Lower lobe of right lung (tissue), 2 donors: ENCODE measurements at regions not wholly inside any gene's neighbourhood (a gene's known extent, or its start where the extent isn't known, plus 50 kb on each side); places are given as distances from the start of the nearest gene placed in this dataset.

Source experiments
- ATAC-seq, 2 donors: fragments of 200-7000 bp; cut with Tn5 transposase; one replicate each; pipeline ENCODE4 v1.9.1; 2020 to 2022; ENCODE audit warnings: mild to moderate bottlenecking in 2 of 2, moderate library complexity in 2 of 2
- DNase-seq: peaks from one replicate; pipeline ENCODE4 v3.0.0-alpha.2; 2020
- H3K27ac ChIP-seq: fragments of 200-600 bp; one replicate; pipeline ENCODE4 v1.8.0; 2022
- H3K27me3 ChIP-seq: fragments of 200-600 bp; one replicate; pipeline ENCODE4 v1.8.0; 2022; ENCODE audit warnings: low read depth
- H3K36me3 ChIP-seq: fragments of 200-600 bp; one replicate; pipeline ENCODE4 v1.8.0; 2022; ENCODE audit warnings: mild to moderate bottlenecking
- H3K4me1 ChIP-seq: fragments of 200-600 bp; one replicate; pipeline ENCODE4 v1.8.0; 2022
- H3K4me3 ChIP-seq: fragments of 200-600 bp; one replicate; pipeline ENCODE4 v1.8.0; 2022; ENCODE audit warnings: mild to moderate bottlenecking
- H3K9me3 ChIP-seq: fragments of 200-600 bp; one replicate; pipeline ENCODE4 v1.8.0; 2022
- intact Hi-C: fragments of 100-400 bp; cut with DNase I; formaldehyde crosslinking; loops from one replicate; pipeline ENCODE4 v1.11.0; 2022
- TF ChIP-seq, protein P1 (sequence below): fragments of 200-600 bp; IDR thresholded peaks from one replicate; pipeline ENCODE4 v1.8.0; 2022; ENCODE audit warnings: antibody characterized with exemption, mild to moderate bottlenecking
- donor health status: DM: no; HTN: yes; CAD: no; lungs with severe emphysema.

DNA sequence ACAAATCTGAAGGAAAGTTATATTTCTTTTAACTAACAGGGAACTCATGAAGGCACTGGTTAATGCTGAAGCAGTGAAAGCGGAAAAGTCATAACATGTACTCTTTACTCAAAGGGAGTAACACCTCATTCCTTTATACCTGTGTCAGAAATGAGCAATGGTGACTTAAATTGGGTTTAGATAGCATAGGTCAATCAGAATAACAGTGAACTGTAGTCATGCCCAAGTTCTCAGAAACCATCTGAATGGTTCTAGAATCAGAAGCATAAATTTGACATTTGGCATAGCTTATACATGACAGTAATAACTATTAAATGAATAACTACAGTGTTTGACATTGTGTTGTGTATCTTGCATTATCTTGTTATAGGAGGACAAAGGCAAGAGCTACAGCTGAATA lies 382.0 kb downstream of the NUF2 start:
- DNase-seq, result no peak
- H3K36me3 ChIP-seq, result no peaks in the 10 kb centered on the region
- TF ChIP-seq, protein P1, sequence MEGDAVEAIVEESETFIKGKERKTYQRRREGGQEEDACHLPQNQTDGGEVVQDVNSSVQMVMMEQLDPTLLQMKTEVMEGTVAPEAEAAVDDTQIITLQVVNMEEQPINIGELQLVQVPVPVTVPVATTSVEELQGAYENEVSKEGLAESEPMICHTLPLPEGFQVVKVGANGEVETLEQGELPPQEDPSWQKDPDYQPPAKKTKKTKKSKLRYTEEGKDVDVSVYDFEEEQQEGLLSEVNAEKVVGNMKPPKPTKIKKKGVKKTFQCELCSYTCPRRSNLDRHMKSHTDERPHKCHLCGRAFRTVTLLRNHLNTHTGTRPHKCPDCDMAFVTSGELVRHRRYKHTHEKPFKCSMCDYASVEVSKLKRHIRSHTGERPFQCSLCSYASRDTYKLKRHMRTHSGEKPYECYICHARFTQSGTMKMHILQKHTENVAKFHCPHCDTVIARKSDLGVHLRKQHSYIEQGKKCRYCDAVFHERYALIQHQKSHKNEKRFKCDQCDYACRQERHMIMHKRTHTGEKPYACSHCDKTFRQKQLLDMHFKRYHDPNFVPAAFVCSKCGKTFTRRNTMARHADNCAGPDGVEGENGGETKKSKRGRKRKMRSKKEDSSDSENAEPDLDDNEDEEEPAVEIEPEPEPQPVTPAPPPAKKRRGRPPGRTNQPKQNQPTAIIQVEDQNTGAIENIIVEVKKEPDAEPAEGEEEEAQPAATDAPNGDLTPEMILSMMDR, result no peak
- no peaks in the 10 kb centered on the region for H3K9me3 ChIP-seq
- intact Hi-C loops, result no loop called here
- ATAC-seq, result no peak
- no peak overlapping the region for H3K27ac ChIP-seq
- no peak overlapping the region for H3K4me3 ChIP-seq
- H3K4me1 ChIP-seq, result no peaks in the 10 kb centered on the region
- H3K27me3 ChIP-seq, result no peaks in the 10 kb centered on the region

DNA sequence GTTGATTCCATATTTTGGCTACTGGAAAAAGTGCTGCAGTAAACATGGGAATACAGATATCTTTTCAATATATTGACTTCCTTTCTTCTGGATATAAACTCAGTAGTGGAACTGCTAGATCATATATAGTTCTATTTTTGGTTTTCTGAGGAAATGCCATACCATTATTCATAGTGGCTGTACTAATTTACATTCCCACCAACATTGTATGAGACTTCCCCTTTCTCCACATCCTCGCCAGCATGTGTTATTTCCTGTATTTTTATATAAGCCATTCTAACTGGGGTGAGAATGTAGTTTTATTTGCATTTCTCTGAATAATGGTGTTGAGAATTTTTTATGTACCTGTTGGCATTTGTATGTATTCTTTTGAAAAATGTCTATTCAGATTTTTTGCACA lies 385.2 kb downstream of the NUF2 start:
- Histone ChIP-seq H3K4me1 (no peaks in the 10 kb centered on the region), H3K27ac (no peak overlapping the region), H3K27me3 (no peaks in the 10 kb centered on the region), H3K4me3 (no peak overlapping the region), H3K36me3 (no peaks in the 10 kb centered on the region), H3K9me3 (no peaks in the 10 kb centered on the region)
- TF ChIP-seq, protein P1, result no peak
- DNase-seq (no peak), ATAC-seq (no peak)
- intact Hi-C loops, result no loop called here

DNA sequence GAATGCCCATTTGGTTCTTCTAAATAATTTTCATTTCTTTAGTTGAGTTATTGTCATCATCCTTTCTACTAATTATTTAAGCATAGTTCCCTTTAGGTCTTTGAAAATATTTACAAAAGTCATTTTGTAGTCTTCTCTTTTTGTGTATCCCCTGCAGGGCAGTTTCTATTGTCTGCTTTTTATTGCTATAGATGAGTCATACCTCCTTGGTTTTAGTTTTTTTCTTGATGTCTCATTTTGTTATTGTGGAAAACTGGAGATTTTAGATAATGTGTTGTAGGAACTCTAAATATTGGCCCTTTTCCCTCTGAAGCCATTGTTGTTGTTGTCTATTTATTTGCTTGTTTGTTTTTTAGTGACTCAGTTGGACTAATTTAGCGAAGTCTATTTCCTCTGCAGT lies 387.9 kb downstream of the NUF2 start:
- Histone ChIP-seq H3K4me1 (no peaks in the 10 kb centered on the region), H3K27me3 (no peaks in the 10 kb centered on the region), H3K4me3 (no peak overlapping the region), H3K9me3 (no peaks in the 10 kb centered on the region), H3K36me3 (no peaks in the 10 kb centered on the region), H3K27ac (no peak overlapping the region)
- intact Hi-C loops, result no loop called here
- TF ChIP-seq, protein P1, result no peak
- no peak for ATAC-seq
- no peak for DNase-seq

DNA sequence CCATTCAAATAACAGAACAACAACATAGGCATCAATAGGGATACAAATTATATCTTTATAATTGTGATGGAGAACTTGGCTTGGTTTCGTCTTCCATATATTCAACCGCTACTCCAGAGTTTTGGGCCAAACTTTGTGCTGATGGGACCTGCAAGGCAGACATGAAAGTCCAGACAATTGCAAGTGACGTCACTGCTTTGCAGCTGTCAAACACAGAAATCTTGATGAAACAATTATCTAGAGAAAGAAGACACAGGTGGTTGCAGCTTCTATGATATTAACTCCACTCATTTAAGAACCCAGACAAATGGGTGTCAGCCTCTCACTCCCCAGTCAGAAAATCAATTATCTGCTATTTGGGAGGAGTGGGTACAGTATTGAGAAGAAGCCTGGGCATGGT lies 390.6 kb downstream of the NUF2 start:
- no peak for ATAC-seq
- Histone ChIP-seq H3K27ac (no peak overlapping the region), H3K36me3 (no peaks in the 10 kb centered on the region), H3K4me3 (no peak overlapping the region), H3K9me3 (no peaks in the 10 kb centered on the region), H3K27me3 (no peaks in the 10 kb centered on the region), H3K4me1 (no peaks in the 10 kb centered on the region)
- intact Hi-C loops, result no loop called here
- DNase-seq, result no peak
- TF ChIP-seq, protein P1, result no peak

DNA sequence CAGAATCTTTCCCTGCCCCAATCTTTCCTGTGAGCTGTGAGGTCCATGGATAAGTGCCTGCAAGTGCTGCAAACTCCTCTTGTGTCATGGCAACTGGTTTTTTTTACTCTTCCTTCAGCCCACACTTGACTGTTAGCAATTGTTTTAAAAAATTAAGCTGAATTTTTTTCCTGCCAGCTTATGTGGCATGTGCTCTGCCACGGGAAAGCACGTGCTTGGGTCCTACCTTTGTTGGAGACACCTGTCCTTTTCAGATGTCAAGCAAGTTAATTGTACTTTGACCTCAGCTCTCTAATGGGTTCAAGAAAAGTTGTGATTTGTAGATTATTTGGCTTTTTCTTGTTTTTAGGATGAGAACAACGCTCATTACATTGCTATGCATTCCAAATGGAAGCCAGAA lies 398.5 kb downstream of the NUF2 start:
- Histone ChIP-seq H3K4me3 (no peak overlapping the region), H3K9me3 (peaks cover 7% of the 10 kb centered on the region), H3K27ac (no peak overlapping the region), H3K4me1 (no peaks in the 10 kb centered on the region), H3K27me3 (no peaks in the 10 kb centered on the region), H3K36me3 (no peaks in the 10 kb centered on the region)
- intact Hi-C loops, result no loop called here
- ATAC-seq (no peak), DNase-seq (no peak)
- TF ChIP-seq, protein P1, result no peak

DNA sequence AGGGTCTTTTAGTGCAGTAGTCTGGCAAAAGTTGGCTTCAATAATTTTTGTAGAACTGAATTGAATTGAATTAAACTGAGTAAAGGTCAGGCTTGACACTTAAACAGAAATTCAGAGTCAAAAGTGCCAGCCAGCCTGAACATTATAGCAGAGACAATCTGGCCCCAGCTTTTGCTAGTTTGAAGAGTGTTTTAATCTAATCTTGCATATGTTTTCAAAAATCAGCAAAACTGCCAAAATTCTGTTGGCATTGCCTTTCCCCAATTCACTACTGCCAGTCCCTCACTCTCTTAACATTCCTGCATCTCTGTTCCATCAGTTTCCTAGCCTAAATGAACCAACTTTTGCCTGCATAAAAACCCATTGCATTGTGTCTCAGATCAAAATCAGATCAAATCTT lies 403.8 kb downstream of the NUF2 start:
- no peak for ATAC-seq
- Histone ChIP-seq H3K36me3 (no peaks in the 10 kb centered on the region), H3K4me1 (no peaks in the 10 kb centered on the region), H3K27me3 (no peaks in the 10 kb centered on the region), H3K4me3 (no peak overlapping the region), H3K27ac (no peak overlapping the region), H3K9me3 (no peaks in the 10 kb centered on the region)
- intact Hi-C loops, result no loop called here
- TF ChIP-seq, protein P1, result no peak
- no peak for DNase-seq
